ENCODE measurements at regions not wholly inside any gene's neighbourhood (a gene's known extent, or its start where the extent isn't known, plus 50 kb on each side); places are given as distances from the start of the nearest gene placed in this dataset.

- H3K4me3 ChIP-seq (replicated peaks in 1 of 2; ENCODE audit: low read depth in 2 of 2, low read length in 2 of 2), result no peak overlapping the region
- TF ChIP-seq CTCF (IDR thresholded peaks at IDR 0.05; ENCODE audit: low read depth, low read length), result no peak
- DNase-seq (ENCODE audit: low read depth in 2 of 2), result no peak
Observed at GRCh38 chr10:29720149-29720548, 85.4 kb upstream of the SVIL start.

DNA sequence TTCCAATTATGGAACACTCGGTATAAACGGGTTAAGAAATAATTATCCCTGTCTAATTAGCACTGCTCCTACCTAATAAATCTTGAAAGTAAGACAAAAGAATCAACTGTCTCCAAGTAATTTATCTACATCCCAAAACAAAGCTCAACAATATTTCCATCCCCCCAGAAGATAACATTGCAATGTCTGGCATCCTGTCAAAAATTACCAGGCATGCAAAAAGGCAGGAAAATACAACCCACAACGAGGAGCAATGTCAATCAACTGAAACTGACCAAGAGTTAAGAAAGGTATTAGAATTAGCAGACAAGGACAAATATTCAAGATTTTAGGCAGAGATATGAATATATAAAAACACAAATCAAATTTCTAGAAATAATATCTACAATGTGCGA lies 84.5 kb upstream of the SVIL start:
- peak in 1 of 2 donors; percentile 42 for DNase-seq (ENCODE audit: low read depth in 2 of 2)
- TF ChIP-seq CTCF (IDR thresholded peaks at IDR 0.05; ENCODE audit: low read depth, low read length), result no peak
- no peak overlapping the region for H3K4me3 ChIP-seq (replicated peaks in 1 of 2; ENCODE audit: low read depth in 2 of 2, low read length in 2 of 2)

GRCh38 chr10:29715296-29715695 lies 80.5 kb upstream of the SVIL start:
- TF ChIP-seq CTCF (IDR thresholded peaks at IDR 0.05; ENCODE audit: low read depth, low read length), result no peak
- peak in 1 of 2 donors; percentile 26 for DNase-seq (ENCODE audit: low read depth in 2 of 2)
- no peak overlapping the region for H3K4me3 ChIP-seq (replicated peaks in 1 of 2; ENCODE audit: low read depth in 2 of 2, low read length in 2 of 2)

- peak; percentile 85 to 92 for DNase-seq (ENCODE audit: low read depth in 2 of 2)
- TF ChIP-seq CTCF (IDR thresholded peaks at IDR 0.05; ENCODE audit: low read depth, low read length), result no peak
- no peak overlapping the region for H3K4me3 ChIP-seq (replicated peaks in 1 of 2; ENCODE audit: low read depth in 2 of 2, low read length in 2 of 2)
Observed at GRCh38 chr10:29714096-29714874, 79.5 kb upstream of the SVIL start.

DNA sequence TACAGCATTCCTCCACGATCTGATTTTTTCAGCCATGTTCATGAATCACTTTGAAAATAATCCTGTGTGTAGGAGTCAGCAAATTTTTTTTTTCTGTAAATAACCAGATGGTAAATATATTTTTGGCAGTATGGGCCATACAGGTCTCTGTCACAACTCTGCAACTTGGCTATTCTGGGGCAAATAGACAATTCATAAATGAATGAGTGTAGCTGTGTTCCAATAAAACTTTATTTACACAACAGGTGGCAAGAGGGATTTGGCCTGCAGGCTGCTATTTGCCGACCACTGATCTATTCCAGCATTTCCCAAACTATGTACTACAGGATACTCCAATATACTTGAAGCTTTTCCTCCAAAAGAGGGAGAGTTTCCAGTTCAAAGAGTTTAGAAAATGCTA lies 78.7 kb upstream of the SVIL start:
- TF ChIP-seq CTCF (IDR thresholded peaks at IDR 0.05; ENCODE audit: low read depth, low read length), result no peak
- no peak overlapping the region for H3K4me3 ChIP-seq (replicated peaks in 1 of 2; ENCODE audit: low read depth in 2 of 2, low read length in 2 of 2)
- peak in 1 of 2 donors; percentile 32 for DNase-seq (ENCODE audit: low read depth in 2 of 2)

DNA sequence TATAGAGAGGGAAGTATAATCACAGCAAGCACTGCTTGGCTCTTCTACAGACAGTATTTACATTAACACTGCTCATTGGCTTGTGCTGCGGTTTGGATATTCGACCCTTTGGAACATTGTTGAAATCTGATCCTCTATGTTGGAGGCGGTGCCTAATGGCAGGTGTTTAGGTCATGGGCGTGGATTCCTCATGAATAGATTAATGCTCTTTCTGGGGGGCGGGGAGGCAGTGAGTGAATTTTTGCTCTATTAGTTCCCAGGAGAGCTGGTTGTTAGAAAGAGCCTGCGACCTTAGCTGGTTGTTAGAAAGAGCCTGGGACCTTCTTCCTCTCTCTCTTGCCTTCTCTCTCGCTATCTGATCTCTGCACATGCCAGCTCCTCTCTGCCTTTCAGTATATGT lies 77.3 kb upstream of the SVIL start:
- DNase-seq (ENCODE audit: low read depth in 2 of 2), result no peak
- no peak overlapping the region for H3K4me3 ChIP-seq (replicated peaks in 1 of 2; ENCODE audit: low read depth in 2 of 2, low read length in 2 of 2)
- no peak for TF ChIP-seq CTCF (IDR thresholded peaks at IDR 0.05; ENCODE audit: low read depth, low read length)

DNA sequence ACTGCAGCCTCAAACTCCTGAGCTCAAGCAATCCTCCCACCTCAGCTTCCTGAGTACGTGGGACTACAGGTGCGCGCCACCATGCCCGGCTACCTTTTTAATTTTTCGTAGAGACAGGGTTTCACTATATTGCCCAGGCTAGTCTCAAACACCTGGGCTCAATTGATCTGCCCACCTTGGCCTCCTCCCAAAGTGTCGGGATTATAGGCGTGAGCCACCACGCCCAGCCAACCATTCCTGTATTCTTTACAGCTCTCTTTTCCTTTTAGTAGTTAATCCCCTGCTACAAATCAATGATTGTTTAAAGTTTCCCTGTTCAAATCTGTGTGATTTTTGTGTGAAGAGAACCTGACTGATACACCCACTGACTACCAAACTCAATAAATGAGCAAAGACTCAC lies 75.4 kb upstream of the SVIL start:
- TF ChIP-seq CTCF (IDR thresholded peaks at IDR 0.05; ENCODE audit: low read depth, low read length), result no peak
- DNase-seq (ENCODE audit: low read depth in 2 of 2), result no peak
- H3K4me3 ChIP-seq (replicated peaks in 1 of 2; ENCODE audit: low read depth in 2 of 2, low read length in 2 of 2), result no peak overlapping the region

All from cardiac fibroblast (primary cell).